H9 (cell line): ENCODE measurements at regions not wholly inside any gene's neighbourhood (a gene's known extent, or its start where the extent isn't known, plus 50 kb on each side); places are given as distances from the start of the nearest gene placed in this dataset.
"Not testable (repeated sequence)": the region's sequence is repeated elsewhere in the genome, so short reads cannot be mapped to it uniquely, and the experiment has no call there.

Experiments
- DNase-seq: peaks from one replicate; pipeline ENCODE4 v3.0.0-alpha.2; 2017
- H2AFZ ChIP-seq: one replicate; pipeline ENCODE4 v1.6.1; 2013; ENCODE audit warnings: mild to moderate bottlenecking, low read length, control low read depth, moderate library complexity
- H2AK5ac ChIP-seq: 2 replicates; pipeline ENCODE4 v1.6.1; 2013; ENCODE audit warnings: low read length, control low read depth, mixed read lengths; ENCODE audit not compliant: insufficient read length
- H2BK120ac ChIP-seq: one replicate; pipeline ENCODE4 v1.6.1; 2013; ENCODE audit warnings: low read depth, mild to moderate bottlenecking, low read length, control low read depth, inconsistent platforms; ENCODE audit not compliant: poor library complexity, severe bottlenecking
- H2BK12ac ChIP-seq: 2 replicates; pipeline ENCODE4 v1.6.1; 2013; ENCODE audit warnings: low read length, control low read depth, mixed read lengths, low read depth; ENCODE audit not compliant: insufficient read length
- H2BK15ac ChIP-seq: 2 replicates; pipeline ENCODE4 v1.6.1; 2013; ENCODE audit warnings: low read depth, low read length, control low read depth
- H2BK20ac ChIP-seq: one replicate; pipeline ENCODE4 v1.6.1; 2013; ENCODE audit warnings: low read depth, mild to moderate bottlenecking, low read length, control low read depth, inconsistent platforms; ENCODE audit not compliant: poor library complexity, severe bottlenecking
- H2BK5ac ChIP-seq: 2 replicates; pipeline ENCODE4 v1.6.1; 2013; ENCODE audit warnings: low read length, control low read depth, mixed read lengths; ENCODE audit not compliant: insufficient read length
- H3K14ac ChIP-seq: 2 replicates; pipeline ENCODE4 v1.6.1; 2013; ENCODE audit warnings: low read length, control low read depth; ENCODE audit not compliant: insufficient read depth
- H3K18ac ChIP-seq: 2 replicates; pipeline ENCODE4 v1.6.1; 2013; ENCODE audit warnings: low read depth, mild to moderate bottlenecking, mixed read lengths, low read length, control low read depth; ENCODE audit not compliant: insufficient read length
- H3K23ac ChIP-seq: 2 replicates; pipeline ENCODE4 v1.6.1; 2013; ENCODE audit warnings: low read length, control low read depth, mixed read lengths, low read depth; ENCODE audit not compliant: insufficient read length
- H3K23me2 ChIP-seq: 2 replicates; pipeline ENCODE4 v1.6.1; 2013; ENCODE audit warnings: low read depth, mild to moderate bottlenecking, mixed read lengths, low read length, control low read depth; ENCODE audit not compliant: insufficient read length, poor library complexity, severe bottlenecking
- H3K27ac ChIP-seq: 2 replicates; pipeline ENCODE4 v1.5.1; 2013; ENCODE audit warnings: low read length, control low read depth, mixed read lengths, low read depth; ENCODE audit not compliant: insufficient read length
- H3K27me3 ChIP-seq: 2 replicates; pipeline ENCODE4 v1.6.1; 2013; ENCODE audit warnings: low read length, control low read depth, inconsistent platforms; ENCODE audit not compliant: insufficient read depth
- H3K4ac ChIP-seq: 2 replicates; pipeline ENCODE4 v1.6.1; 2013; ENCODE audit warnings: low read depth, mild to moderate bottlenecking, control low read depth, inconsistent platforms, low read length, moderate library complexity
- H3K4me1 ChIP-seq: 2 replicates; pipeline ENCODE4 v1.6.1; 2013; ENCODE audit warnings: low read length, control low read depth, inconsistent platforms; ENCODE audit not compliant: insufficient read depth
- H3K4me2 ChIP-seq: 2 replicates; pipeline ENCODE4 v1.6.1; 2013; ENCODE audit warnings: low read length, control low read depth, mixed read lengths; ENCODE audit not compliant: insufficient read length, insufficient read depth
- H3K56ac ChIP-seq: 2 replicates; pipeline ENCODE4 v1.6.1; 2013; ENCODE audit warnings: low read depth, mild to moderate bottlenecking, mixed read lengths, low read length, control low read depth; ENCODE audit not compliant: insufficient read length
- H3K79me1 ChIP-seq: 2 replicates; pipeline ENCODE4 v1.6.1; 2013; ENCODE audit warnings: low read depth, mild to moderate bottlenecking, moderate library complexity, low read length, control low read depth, inconsistent platforms; ENCODE audit not compliant: insufficient read depth, poor library complexity, severe bottlenecking
- H3K79me2 ChIP-seq: 2 replicates; pipeline ENCODE4 v1.6.1; 2013; ENCODE audit warnings: low read length, control low read depth, inconsistent platforms; ENCODE audit not compliant: insufficient read depth
- H3K9ac ChIP-seq: 2 replicates; pipeline ENCODE4 v1.6.1; 2013; ENCODE audit warnings: low read length, control low read depth, mixed read lengths; ENCODE audit not compliant: insufficient read length; ENCODE audit errors: extremely low read depth
- H3K9me3 ChIP-seq: one replicate; pipeline ENCODE4 v1.6.1; 2013; ENCODE audit warnings: low read depth, low read length, inconsistent platforms; ENCODE audit not compliant: control insufficient read depth
- H3T11ph ChIP-seq: one replicate; pipeline ENCODE4 v1.6.1; 2013; ENCODE audit warnings: mild to moderate bottlenecking, low read length, control low read depth, inconsistent platforms
- H4K20me1 ChIP-seq: one replicate; pipeline ENCODE4 v1.6.1; 2013; ENCODE audit not compliant: control insufficient read depth, insufficient read length, insufficient read depth
- H4K5ac ChIP-seq: 2 replicates; pipeline ENCODE4 v1.6.1; 2013; ENCODE audit warnings: low read depth, mild to moderate bottlenecking, mixed read lengths, low read length, control low read depth; ENCODE audit not compliant: insufficient read length
- H4K8ac ChIP-seq: replicated peaks from 2 replicates; pipeline ENCODE4 v1.6.1; 2013; ENCODE audit warnings: low read length, control low read depth, mixed read lengths, low read depth; ENCODE audit not compliant: insufficient read length
- H4K91ac ChIP-seq: 2 replicates; pipeline ENCODE4 v1.6.1; 2013; ENCODE audit warnings: low read depth, mild to moderate bottlenecking, moderate library complexity, mixed read lengths, low read length, control low read depth; ENCODE audit not compliant: insufficient read length
- H3K27ac Mint-ChIP-seq, 3 experiments: 2 replicates in 2 of 3; 3 replicates in 1 of 3; pipeline ENCODE4 v1.8.0; 2020 to 2021; ENCODE audit warnings: mixed read lengths in 3 of 3, mild to moderate bottlenecking in 1 of 3, moderate library complexity in 1 of 3
- H3K27me3 Mint-ChIP-seq: 2 replicates; pipeline ENCODE4 v1.8.0; 2021; ENCODE audit warnings: low read depth, mild to moderate bottlenecking, moderate library complexity, mixed read lengths
- H3K36me3 Mint-ChIP-seq, 3 experiments: 2 replicates in 2 of 3; 3 replicates in 1 of 3; pipeline ENCODE4 v1.8.0; 2020 to 2021; ENCODE audit warnings: low read depth in 3 of 3, mixed read lengths in 3 of 3; ENCODE audit not compliant: insufficient read depth in 1 of 3
- H3K4me1 Mint-ChIP-seq, 2 experiments: 2 replicates each; pipeline ENCODE4 v1.8.0; 2020; ENCODE audit warnings: mixed read lengths in 2 of 2
- H3K4me3 Mint-ChIP-seq, 2 experiments: 2 replicates in 1 of 2; 3 replicates in 1 of 2; pipeline ENCODE4 v1.8.0; 2020 to 2021; ENCODE audit warnings: mild to moderate bottlenecking in 2 of 2, mixed read lengths in 2 of 2, moderate library complexity in 1 of 2
- H3K9me3 Mint-ChIP-seq, 2 experiments: 2 replicates in 1 of 2; 3 replicates in 1 of 2; pipeline ENCODE4 v1.8.0; 2020; ENCODE audit warnings: mild to moderate bottlenecking in 2 of 2, mixed read lengths in 2 of 2, moderate library complexity in 1 of 2
- CTCF ChIP-seq: fragments of 200-600 bp; sonication (generic); conservative IDR thresholded peaks from 3 replicates; pipeline ENCODE4 v1.8.0; 2021; ENCODE audit warnings: antibody characterized with exemption, mild to moderate bottlenecking
- WGBS: extraction: QIAGEN DNeasy Blood & Tissue Kit; methylation state at CpG from one replicate; pipeline ENCODE4 v1.1.7; 2013; ENCODE audit warnings: missing lambda C conversion rate, low lambda C conversion rate, mixed read lengths; ENCODE audit not compliant: insufficient read length; ENCODE audit errors: extremely low coverage; 5-methylcytosine and 5-hydroxymethylcytosine counted together

GRCh38 chr5:142398730-142399055 is 73.9 kb upstream of the SPRY4 start:
- Mint-ChIP-seq H3K36me3 (peaks cover 19 to 24% (median 23%) of the 10 kb centered on the region in 3 experiments; a peak in 6 of 7 replicates), H3K4me1 (peaks cover 7 to 13% of the 10 kb centered on the region in 2 experiments), H3K27ac (peak overlapping the region in 1 of 3 experiments; percentile 29; a peak in 1 of 7 replicates), H3K4me3 (no peak overlapping the region), H3K27me3 (no peaks in the 10 kb centered on the region), H3K9me3 (peaks cover 16 to 17% of the 10 kb centered on the region in 2 experiments)
- Histone ChIP-seq H3K18ac (no peak overlapping the region), H3K4ac (no peak overlapping the region), H2AK5ac (no peak overlapping the region), H3K9ac (no peak overlapping the region), H3K4me2 (no peak overlapping the region), H2BK120ac (no peak overlapping the region), H3K23ac (no peak overlapping the region), H3K27ac (no peak overlapping the region), H3K14ac (no peak overlapping the region), H2BK5ac (no peak overlapping the region), H3K27me3 (no peaks in the 10 kb centered on the region), H4K20me1 (no peaks in the 10 kb centered on the region), H4K8ac (no peak overlapping the region), H2BK20ac (no peak overlapping the region), H2AFZ (no peak overlapping the region), H3K9me3 (no peaks in the 10 kb centered on the region), H3K79me1 (no peaks in the 10 kb centered on the region), H2BK15ac (no peak overlapping the region), H3K4me1 (peaks cover under 1% of the 10 kb centered on the region; the same call in 1 of the 2 replicates), H3K56ac (no peak overlapping the region), H4K91ac (no peak overlapping the region), H2BK12ac (no peak overlapping the region), H3K79me2 (no peaks in the 10 kb centered on the region), H3T11ph (no peak overlapping the region), H3K23me2 (no peaks in the 10 kb centered on the region), H4K5ac (no peak overlapping the region)
- DNase-seq: no peak
- WGBS: no CpG with 5 or more reads among the region's 3 CpGs
- no peak for TF ChIP-seq CTCF

GRCh38 chr5:142398011-142398729 is 73.3 kb upstream of the SPRY4 start:
- H3K56ac ChIP-seq, H3K4me2 ChIP-seq, H3K18ac ChIP-seq, H2BK20ac ChIP-seq, H3K27ac Mint-ChIP-seq, H3K27ac ChIP-seq, H3K23me2 ChIP-seq, H3K79me2 ChIP-seq, H3K9ac ChIP-seq, H4K5ac ChIP-seq, H2BK120ac ChIP-seq, H3K27me3 ChIP-seq, H4K91ac ChIP-seq, H3K4ac ChIP-seq, H3K27me3 Mint-ChIP-seq, H3K23ac ChIP-seq, H3K4me1 ChIP-seq, H2BK15ac ChIP-seq, H4K8ac ChIP-seq, H2AK5ac ChIP-seq, H2BK12ac ChIP-seq, H3K79me1 ChIP-seq, H3K14ac ChIP-seq, DNase-seq, H2BK5ac ChIP-seq, H3T11ph ChIP-seq, H4K20me1 ChIP-seq, H2AFZ ChIP-seq, H3K9me3 ChIP-seq, H3K4me3 Mint-ChIP-seq: not testable (repeated sequence)
- Mint-ChIP-seq H3K9me3 (peaks cover 16 to 18% of the 10 kb centered on the region in 2 experiments), H3K36me3 (peaks cover 19 to 25% (median 25%) of the 10 kb centered on the region in 3 experiments; a peak in 6 of 7 replicates), H3K4me1 (peaks cover 5 to 10% of the 10 kb centered on the region in 2 experiments; a peak in 3 of 4 replicates)
- WGBS: no CpG with 5 or more reads among the region's 13 CpGs
